Nephron progenitor cell (in vitro differentiated cells): ENCODE measurements at regions not wholly inside any gene's neighbourhood (a gene's known extent, or its start where the extent isn't known, plus 50 kb on each side); places are given as distances from the start of the nearest gene placed in this dataset.

Experiments used
- DNase-seq: peaks from one replicate; pipeline ENCODE4 v3.0.0; 2021
- H3K27ac Mint-ChIP-seq: 2 replicates; pipeline ENCODE4 v1.8.0; 2021; ENCODE audit warnings: mild to moderate bottlenecking, moderate library complexity, mixed read lengths
- H3K27me3 Mint-ChIP-seq: 2 replicates; pipeline ENCODE4 v1.8.0; 2021; ENCODE audit warnings: mild to moderate bottlenecking, low read depth, mixed read lengths; ENCODE audit not compliant: poor library complexity
- H3K36me3 Mint-ChIP-seq: 2 replicates; pipeline ENCODE4 v1.8.0; 2021; ENCODE audit warnings: low read depth, mixed read lengths
- H3K4me1 Mint-ChIP-seq: 2 replicates; pipeline ENCODE4 v1.8.0; 2021; ENCODE audit warnings: mixed read lengths
- H3K4me3 Mint-ChIP-seq: 2 replicates; pipeline ENCODE4 v1.8.0; 2021; ENCODE audit warnings: mild to moderate bottlenecking, moderate library complexity, mixed read lengths
- H3K9me3 Mint-ChIP-seq: 2 replicates; pipeline ENCODE4 v1.8.0; 2021; ENCODE audit warnings: mild to moderate bottlenecking, moderate library complexity, mixed read lengths
- CTCF ChIP-seq: fragments of 200-600 bp; sonication (generic); IDR thresholded peaks from 2 replicates; pipeline ENCODE4 v1.5.0; 2021; ENCODE audit warnings: antibody characterized with exemption

DNA sequence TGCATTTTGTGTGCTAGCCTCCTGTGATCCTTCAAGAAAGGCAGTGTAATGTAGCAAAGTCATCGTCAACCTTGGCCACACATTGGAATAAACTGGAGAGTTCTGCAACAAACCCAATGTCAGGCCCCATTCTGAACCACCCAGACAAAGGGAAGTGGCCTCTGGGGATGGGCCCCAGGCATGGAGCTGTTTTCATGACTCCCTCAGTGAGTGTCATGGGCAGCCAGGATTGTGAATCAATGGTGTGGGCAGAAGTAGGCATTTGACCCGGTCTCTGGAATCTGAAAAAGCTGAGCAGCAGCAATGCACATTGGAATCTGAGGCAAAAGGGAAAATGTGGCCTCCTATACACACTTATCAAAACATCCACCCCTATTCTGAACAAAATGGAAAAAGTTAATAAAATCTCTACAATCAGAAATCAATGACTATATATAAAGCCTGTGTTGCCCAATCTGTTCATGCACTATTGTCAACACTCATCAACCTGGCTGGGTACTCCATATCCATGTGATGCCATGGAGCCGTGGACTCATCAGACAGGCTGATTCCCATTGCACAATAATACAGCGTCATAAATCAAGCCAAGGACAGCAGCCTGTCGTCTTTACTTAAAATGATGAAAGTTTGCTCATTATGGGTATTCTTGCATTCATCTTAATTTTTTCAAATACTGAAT lies 134.9 kb upstream of the STMND1 start:
- peaks cover 17% of the 10 kb centered on the region for H3K27me3 Mint-ChIP-seq
- DNase-seq: no peak
- no peak overlapping the region for H3K27ac Mint-ChIP-seq
- no peaks in the 10 kb centered on the region for H3K9me3 Mint-ChIP-seq
- peaks cover 18% of the 10 kb centered on the region for H3K4me1 Mint-ChIP-seq
- no peak overlapping the region for H3K4me3 Mint-ChIP-seq
- H3K36me3 Mint-ChIP-seq: no peaks in the 10 kb centered on the region
- TF ChIP-seq CTCF: no peak

DNA sequence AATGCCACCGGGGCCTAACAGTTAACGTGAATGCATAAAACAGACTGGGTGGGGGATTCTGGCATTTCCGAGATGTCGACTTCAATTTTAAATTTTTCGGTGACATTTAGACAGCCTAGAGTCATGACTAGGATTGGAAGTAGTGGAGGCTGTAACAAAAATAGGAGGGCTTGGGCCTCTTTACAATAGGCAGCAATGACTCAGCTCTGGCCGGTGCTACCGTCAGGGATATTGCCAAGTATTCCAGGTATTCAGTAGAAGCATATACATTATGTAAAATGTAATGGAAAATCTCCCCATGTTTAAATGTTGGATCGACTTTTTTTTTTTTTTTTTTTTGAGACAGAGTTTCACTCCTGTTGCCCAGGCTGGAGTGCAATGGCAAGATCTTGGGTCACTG lies 136.2 kb upstream of the STMND1 start:
- H3K9me3 Mint-ChIP-seq: no peaks in the 10 kb centered on the region
- H3K4me3 Mint-ChIP-seq: no peak overlapping the region
- H3K36me3 Mint-ChIP-seq: no peaks in the 10 kb centered on the region
- no peak overlapping the region for H3K27ac Mint-ChIP-seq
- TF ChIP-seq CTCF: no peak
- peaks cover 18% of the 10 kb centered on the region for H3K4me1 Mint-ChIP-seq
- DNase-seq: no peak
- H3K27me3 Mint-ChIP-seq: peaks cover 9% of the 10 kb centered on the region

GRCh38 chr6:16964553-16965499 lies 137.0 kb upstream of the STMND1 start:
- no peaks in the 10 kb centered on the region for H3K36me3 Mint-ChIP-seq
- peaks cover 6% of the 10 kb centered on the region for H3K27me3 Mint-ChIP-seq
- peak overlapping the region; percentile 67 for H3K27ac Mint-ChIP-seq
- no peaks in the 10 kb centered on the region for H3K9me3 Mint-ChIP-seq
- H3K4me1 Mint-ChIP-seq: peaks cover 18% of the 10 kb centered on the region
- TF ChIP-seq CTCF: peak; percentile 94
- peak; percentile 84 for DNase-seq
- H3K4me3 Mint-ChIP-seq: peak overlapping the region; percentile 23

DNA sequence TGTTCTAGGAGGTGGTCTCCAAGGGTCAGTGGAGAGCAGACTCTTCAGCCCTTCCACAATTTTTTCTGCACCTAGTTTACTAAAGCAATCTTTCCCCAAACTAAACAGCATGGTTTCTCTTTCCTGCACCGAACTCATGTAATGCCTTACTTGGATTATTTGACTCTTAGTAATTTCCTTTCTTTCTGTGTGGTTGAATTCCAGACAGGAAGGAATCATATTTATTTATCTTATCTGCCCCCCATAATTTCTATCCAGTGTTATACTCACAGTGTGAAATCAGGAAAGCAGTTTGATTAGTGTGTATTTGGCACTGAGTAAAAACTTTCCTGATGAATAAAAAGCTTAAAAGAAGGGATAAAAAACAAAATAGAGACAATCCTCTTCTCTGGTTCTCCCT lies 140.3 kb upstream of the STMND1 start:
- Mint-ChIP-seq H3K27ac (no peak overlapping the region), H3K27me3 (no peaks in the 10 kb centered on the region), H3K4me3 (no peak overlapping the region), H3K4me1 (peaks cover 15% of the 10 kb centered on the region), H3K36me3 (no peaks in the 10 kb centered on the region), H3K9me3 (no peaks in the 10 kb centered on the region)
- no peak for DNase-seq
- TF ChIP-seq CTCF: no peak

DNA sequence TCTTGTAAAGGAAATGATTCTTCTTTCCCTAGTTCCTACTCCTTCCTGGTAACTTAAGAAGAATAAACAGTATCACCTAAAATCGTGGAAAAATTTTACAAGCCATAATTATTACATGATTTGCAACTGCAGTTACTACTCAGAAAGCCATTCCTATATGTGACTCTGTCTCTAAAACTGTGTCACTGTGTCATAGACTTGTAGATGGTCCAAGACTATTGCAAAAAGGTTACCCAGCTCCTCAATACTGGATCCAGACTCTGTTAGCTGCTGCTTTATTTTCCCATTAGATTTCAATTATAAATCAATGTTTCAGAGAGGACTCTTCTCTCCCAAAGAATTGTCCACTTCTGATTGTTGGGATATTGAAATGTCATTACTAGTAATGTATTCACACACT lies 142.1 kb upstream of the STMND1 start:
- Mint-ChIP-seq H3K9me3 (no peaks in the 10 kb centered on the region), H3K36me3 (no peaks in the 10 kb centered on the region), H3K27me3 (no peaks in the 10 kb centered on the region), H3K27ac (no peak overlapping the region), H3K4me1 (peaks cover 7% of the 10 kb centered on the region), H3K4me3 (no peak overlapping the region)
- TF ChIP-seq CTCF: no peak
- DNase-seq: no peak
